ENCODE measurements at regions not wholly inside any gene's neighbourhood (a gene's known extent, or its start where the extent isn't known, plus 50 kb on each side); places are given as distances from the start of the nearest gene placed in this dataset.

DNA sequence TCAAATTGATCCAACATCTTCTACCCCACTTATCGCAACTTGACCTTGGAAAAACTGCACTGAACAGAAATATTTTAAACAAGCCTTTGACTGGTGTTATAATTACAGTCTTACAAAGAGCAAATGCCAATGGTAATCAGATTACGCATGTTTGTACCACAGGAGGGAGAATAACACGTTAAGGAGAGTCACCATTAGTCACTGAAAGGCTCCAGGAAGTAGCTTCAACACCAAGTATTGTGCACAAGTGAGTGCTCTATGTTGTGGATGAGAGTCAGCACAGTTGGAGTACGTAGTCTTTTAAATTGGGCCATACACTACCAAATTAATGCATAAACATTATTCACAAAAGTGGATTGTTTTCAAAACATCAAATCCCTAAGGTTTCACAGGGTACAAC lies 1081.5 kb upstream of the TENM3 start:
- DNase-seq (ENCODE audit: low read depth in 2 of 2) = no peak

DNA sequence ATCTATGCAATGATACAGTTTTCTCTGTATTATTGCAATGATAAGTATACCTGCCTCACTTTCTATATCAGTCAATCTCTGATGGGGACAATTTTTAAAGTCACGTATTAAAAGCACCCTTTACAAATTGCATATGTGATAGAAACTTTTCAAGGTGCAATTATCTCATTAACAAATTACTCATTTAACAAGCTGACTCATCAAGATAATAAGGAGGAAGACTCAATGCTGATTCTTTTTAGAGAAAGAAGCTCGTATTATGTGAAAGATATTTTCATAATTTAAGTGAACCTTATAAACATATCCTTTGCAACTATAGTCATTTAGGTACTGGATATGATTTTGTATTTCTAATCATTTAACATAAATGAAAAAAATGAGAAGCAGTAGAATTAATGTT lies 1080.9 kb upstream of the TENM3 start:
- no peak for DNase-seq (ENCODE audit: low read depth in 2 of 2)

DNA sequence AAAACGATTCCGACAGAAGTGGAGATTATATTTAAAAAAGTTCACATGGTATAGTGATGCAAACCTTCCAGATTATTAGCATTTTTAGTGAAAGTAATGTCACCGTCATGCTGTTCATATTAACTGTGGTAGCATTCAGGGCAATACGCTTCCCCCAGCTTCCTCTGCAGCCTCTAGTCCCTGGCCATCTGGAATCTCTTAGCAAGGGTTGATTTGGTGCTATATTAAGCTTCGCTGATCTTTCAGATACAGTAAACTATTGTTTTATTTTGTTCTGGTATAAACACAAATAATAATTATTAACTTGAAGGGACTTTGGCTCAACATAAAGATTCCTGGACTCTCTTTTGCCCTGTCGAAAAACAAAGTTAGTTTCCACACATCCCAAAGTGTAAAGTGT lies 1080.5 kb upstream of the TENM3 start:
- DNase-seq (ENCODE audit: low read depth in 2 of 2) = no peak

DNA sequence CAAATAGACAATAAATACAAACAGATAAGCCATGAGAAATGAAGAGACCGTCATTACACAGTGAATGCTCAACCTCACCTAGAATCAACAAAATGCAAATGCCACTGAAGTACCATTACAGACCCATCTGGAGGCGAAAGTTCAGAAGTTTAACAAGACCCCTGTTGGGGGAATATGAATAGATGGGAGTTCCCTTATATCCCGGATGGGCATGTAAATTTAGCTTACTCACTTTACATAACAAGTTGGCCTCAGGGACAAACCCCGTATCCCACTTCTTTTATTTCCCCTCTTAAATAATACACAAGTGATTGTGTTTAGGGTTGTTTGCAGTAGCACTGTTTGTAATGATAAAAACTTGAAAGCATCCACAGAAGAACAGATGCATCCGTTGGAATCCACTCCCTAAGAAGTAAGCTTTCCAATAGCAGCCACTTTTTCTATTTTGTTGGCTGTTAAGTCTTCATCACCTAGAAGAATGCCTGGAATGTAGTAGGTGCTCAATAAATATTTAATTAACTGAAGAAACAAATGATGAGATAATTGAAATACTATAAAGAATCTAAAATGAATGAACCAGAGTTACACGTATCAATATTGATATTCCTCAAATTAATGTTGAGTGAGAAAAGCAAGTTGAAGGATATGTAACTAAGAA lies 1076.3 kb upstream of the TENM3 start:
- DNase-seq (ENCODE audit: low read depth in 2 of 2) = no peak

DNA sequence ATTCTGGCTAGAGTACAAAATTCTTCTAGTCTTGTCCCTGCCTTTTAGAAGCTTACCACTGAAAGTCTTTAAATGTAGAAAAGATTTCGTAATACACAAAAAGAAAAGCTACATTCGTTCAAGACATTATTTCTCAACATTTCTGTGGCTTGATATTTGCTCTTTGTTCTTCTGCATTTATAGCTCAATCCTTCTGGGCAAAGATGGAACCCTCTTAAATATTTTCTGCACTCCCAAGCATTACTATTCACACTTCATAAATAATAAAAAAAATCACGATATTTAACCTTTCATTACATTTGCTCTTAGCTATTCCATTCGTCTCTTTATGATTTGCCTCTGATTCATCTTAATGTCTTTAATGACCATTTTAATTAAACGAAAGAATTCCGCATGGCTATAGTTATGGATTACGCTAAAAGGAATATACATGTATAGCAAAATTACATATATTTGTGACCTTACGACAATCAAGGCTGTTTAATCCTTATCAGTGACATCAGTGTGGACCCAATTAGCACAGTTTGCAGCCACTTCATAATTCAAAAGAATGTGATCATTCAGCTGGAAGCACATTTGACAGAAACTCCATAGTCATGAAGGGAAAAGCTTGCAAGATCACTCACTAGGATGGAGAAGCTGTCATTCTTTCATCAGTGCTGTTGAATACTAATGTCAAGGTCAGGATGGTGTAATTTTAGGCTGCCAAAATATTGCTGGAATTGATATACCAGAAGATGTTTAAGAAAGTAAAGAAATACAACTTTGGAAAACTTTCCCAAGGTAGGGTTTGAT lies 1075.0 kb upstream of the TENM3 start:
- no peak for DNase-seq (ENCODE audit: low read depth in 2 of 2)

DNA sequence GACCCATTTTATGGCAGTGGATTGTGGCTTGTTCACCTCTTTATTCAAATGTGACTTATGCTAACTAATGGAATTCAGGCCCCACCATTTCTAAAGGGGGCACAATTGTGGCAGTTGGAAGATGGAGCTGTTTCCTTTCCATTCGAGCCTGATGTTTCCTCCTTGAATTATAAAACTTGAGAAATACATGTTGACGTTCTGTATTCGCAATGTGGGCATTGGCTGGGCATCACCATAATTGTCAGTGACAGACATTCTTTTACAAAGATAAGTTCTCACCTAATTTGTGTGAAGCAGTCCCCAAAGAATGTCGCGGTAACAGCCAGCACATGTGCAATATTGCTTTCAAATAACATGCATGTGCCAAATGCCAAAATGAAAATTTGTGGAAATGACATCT lies 1070.2 kb upstream of the TENM3 start:
- DNase-seq (ENCODE audit: low read depth in 2 of 2) = no peak

DNA sequence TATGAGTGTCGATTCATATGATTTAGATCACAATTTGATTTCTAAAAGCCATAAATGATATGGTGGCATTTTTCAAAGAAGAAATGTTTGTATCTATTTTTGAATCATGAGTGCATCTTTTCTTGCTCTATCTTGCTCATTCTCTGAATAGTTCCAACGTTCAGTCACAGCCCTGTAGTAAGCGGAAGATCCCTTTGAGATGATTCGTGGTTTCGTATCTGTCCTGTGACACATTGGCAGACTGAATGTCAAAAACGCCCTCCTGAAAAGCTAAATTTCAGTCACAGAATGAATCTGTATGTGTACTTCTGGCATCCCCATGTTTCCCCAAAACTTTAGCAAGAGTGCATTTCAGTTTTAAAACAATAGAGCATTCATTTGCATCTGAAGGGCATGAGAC lies 1066.9 kb upstream of the TENM3 start:
- DNase-seq (ENCODE audit: low read depth in 2 of 2) = no peak

DNA sequence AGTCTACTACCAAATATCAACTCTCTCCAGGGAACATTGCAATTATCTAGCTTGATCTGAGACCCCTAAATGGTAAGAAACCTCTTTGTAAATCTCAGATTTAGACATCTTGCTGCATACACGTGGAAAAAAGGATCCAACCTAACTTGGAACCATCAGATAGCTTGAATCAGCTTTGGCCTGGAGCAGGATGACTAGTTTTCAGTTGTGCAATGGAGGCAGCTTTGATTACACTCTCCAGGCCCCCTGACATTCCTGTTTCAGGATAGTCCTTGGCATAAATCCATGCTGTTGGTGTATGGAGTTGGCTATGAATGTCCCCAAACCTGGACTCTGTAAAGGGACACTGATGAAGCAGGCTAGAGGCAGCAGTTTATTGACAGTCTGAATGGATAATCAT lies 1061.9 kb upstream of the TENM3 start:
- DNase-seq (ENCODE audit: low read depth in 2 of 2) = no peak

DNA sequence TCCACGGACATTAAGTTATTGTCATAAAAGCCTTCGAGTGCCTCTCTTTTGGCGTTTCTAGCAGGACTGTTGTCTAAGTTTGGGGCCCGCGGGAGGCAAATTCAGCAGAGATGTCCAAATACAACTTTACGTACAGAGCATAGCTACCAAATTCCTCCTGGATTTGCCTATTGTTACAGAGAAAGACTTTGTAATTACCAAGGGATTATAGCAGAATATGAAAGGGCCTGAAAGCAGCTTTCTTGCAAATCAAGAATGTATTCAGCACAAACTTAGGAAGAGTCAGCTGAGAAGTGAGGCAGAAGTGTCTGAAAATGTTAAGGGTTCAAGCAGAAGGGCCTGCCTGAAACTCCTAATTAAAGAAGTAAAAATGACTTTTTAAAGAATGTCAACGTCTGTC lies 1053.5 kb upstream of the TENM3 start:
- no peak for DNase-seq (ENCODE audit: low read depth in 2 of 2)

DNA sequence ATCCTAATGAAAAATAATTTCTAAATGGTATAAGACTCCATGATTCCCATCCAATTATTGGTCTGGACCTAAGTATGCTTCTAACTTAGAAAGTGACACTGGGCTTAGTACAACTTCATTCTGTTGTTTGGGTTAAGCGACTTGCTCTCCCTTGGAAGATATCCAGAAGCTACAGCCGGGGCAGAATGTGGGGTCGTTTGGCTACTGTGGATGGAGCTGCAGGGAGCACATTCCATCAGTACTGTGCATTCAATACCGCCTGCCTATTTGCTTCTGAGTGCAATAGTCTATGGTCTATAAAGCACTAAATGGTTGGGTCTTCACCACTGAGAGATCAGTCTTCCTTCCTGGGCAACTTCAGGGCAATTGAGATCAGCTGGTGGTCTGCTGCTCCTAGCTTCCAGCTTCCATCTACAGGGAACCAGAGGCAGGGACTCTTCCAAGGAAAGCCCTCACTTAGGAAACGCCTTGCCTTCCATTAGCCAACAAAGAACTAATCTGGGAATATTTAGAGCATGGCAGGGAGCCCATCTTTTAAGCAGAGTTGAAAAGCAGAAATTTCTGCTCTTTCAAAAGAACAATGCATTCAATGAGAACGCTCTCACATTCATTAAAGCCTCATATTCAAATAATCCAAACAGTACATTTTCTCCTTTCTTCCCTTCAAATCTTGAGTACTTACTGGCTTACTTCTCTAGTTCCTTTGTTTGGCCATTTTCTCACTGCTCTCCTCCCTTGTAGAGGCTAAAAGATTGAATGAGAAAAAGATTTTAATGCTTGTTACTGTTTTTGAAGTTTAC lies 1049.9 kb upstream of the TENM3 start:
- DNase-seq (ENCODE audit: low read depth in 2 of 2) = no peak

DNA sequence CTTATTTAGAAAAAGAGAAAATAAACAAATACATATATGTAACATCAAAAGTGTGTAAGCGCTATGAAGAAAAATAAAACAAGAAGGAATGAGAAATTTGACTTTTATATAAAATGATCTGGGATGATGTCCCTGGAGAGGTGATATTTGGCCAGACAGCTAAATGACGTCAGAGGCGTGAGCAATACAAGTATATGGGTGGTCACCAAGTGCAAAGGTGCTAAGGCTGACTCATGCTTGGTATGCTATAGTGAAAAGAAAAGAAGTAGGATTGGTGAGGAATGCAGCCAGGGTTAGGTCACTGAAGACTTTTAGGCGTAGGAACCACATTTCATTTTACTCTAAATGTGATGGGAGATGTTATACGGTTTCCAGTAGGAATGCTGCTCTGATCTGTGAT lies 1049.1 kb upstream of the TENM3 start:
- DNase-seq (ENCODE audit: low read depth in 2 of 2) = no peak

DNA sequence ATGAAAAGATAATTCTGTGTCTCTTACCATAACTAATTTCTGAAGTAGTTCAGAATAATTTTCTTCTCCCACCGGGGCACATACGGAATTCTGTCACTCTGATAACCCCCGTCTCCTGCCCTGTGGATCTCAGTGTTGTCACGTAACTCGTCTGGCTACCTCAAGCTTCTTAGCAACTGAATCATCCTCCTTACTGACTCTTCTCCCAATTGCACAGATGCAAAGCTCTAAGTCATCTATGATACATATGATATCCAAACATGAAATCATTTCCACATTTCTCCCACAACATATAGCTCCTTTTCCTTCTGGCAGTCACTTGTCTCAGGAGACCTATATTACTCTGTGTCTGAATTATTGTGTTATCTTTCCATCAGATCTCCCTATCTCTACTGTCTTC lies 1043.1 kb upstream of the TENM3 start:
- DNase-seq (ENCODE audit: low read depth in 2 of 2) = no peak

DNA sequence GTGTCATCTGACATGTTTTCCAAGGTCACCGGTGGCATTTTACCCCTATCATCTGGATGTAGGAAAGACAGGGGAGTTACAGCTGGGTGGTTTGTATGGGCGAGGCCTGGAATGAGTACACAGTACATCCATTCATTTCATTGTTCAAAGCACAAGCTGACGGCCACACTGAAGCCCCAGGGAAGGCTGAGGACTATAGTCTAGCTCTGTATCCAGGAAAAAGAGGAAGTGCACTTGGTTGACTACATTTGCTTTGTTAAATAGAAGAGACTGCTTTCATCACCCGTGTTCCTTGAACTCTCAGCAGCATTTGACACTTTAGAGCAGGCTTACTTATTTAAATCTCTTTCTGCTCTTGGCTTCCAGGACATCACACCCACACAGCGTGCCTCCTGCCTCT lies 1041.0 kb upstream of the TENM3 start:
- DNase-seq (ENCODE audit: low read depth in 2 of 2) = no peak

DNA sequence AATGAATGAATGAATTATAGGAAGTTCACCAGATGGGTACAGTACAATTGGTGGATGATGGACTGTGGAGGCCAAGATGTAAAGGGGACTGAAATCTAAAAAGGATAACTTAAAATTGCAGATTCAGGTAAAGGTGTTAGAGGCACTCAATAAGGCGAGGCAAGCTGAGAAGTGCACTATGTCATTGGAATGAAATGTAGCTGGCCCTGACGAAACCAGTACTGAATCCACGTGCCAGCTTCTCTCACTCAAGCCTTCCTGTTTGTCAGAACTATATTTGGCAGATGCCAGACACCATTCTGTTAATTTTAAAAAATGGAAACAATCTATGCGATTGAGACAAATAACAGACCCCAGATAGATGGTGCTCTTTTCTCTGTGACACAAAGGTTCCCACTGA lies 1039.1 kb upstream of the TENM3 start:
- no peak for DNase-seq (ENCODE audit: low read depth in 2 of 2)

DNA sequence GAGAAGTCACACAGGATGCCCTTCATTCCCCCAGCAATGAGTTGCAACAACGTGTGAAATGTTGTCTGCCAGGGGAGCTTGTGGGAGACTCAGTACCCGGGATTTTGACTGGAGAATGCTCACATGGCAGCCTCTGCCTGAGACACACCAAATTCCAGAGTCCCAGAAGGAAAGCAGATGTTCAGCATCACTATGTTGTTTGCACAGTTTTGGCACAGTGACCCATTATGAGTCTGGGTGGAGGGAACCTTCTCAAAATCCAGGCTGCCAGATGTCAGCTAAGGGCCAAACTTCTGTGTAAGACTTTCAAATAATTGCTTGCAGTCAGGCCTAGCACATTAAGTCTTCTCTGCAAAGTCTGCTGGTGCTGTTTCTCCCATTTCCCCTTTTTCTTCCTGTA lies 1029.7 kb upstream of the TENM3 start:
- no peak for DNase-seq (ENCODE audit: low read depth in 2 of 2)

DNA sequence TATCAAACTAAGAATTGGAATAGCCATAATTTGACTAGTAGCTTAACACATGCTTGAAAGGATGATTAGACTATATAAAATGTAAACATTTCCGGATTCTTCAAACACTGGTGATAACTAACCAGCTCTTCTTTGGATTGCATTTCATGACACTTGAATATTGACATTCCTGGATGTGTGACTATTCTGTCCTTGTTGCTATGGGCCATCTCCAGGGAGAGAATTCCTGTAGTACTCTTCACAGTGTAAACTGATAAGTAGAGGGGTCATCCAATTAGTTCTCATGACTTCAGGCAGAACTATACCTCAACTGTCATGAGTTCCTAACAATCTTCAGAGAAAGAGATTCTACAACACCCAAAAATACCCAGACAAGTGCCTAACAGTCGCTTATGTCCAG lies 1026.7 kb upstream of the TENM3 start:
- DNase-seq (ENCODE audit: low read depth in 2 of 2) = no peak

DNA sequence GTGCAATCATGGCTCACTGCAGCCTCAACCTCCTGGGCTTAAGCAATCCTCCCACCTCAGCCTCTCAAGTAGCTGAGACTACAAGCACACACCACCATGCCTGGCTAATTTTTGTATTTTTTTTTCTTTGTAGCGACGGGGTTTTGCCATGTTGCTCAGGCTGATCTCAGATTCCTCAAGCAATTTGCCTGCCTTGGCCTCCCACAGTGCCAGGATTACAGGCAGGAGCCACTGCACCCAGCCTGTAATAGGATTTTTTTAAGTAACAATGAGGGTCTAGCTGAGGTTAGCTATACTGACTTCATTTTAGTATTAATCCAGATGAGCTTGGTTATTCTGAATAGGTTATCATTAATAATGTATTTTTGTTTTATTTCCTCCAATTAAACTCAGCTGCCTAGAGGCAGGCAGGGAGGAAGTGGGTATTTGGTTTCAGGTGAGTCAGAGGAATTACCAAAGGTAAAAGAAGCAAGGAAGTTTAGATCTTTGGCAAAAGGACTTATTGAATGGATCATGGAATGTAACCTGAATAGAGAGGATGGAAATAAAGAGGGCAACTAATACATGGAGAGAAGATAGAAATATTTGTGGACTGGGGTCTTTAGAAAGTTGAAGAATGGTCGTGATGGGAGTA lies 1023.3 kb upstream of the TENM3 start:
- no peak for DNase-seq (ENCODE audit: low read depth in 2 of 2)

DNA sequence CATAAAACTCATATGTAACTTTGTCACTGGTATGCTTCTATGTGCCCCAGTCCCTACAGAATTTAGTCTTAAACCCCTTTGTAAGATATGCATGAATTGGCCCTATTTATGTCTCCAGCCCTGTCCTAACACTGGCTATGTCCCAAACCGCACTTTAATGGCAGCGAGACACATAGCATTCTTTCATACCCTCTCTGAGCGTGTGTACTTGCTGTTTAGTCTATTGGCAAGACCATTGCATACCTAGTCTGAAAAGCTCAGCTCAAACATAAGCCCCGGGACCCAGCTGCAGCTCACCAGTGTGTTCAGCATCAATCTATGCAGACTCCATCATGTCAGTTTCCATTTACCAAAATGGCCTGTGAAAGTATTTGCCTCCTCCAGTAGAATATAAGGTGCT lies 1018.4 kb upstream of the TENM3 start:
- DNase-seq (ENCODE audit: low read depth in 2 of 2) = no peak

DNA sequence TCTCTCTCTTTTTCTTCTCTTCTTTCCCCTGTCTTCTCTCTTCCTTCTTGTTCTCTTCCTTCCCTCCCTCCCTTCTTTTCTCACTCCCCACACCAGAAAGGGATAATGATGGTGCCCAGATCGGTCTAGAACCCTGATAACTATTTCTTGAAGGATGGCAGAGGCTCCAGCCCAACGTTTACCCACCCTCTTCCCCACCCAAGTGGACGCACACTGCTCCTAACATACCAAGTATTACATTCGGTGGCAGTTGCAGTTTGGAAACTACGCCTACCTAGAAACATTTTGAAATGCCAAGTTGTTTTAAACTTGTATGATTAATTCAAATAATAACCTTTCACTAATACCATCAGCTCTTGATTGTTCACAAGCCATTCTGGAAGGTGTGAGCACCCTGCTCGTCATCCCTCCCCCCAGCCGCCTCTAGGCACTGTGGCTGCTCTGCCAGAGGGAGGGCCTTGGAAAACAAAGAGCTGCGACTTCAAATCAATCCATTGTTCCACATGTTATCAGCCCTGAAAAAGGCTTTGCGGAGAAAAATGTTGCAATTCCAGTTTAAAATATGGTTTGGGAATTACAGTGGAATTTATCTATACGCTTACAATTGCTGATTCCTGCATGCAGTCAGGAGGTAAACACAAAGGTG lies 1017.5 kb upstream of the TENM3 start:
- DNase-seq (ENCODE audit: low read depth in 2 of 2) = no peak

DNA sequence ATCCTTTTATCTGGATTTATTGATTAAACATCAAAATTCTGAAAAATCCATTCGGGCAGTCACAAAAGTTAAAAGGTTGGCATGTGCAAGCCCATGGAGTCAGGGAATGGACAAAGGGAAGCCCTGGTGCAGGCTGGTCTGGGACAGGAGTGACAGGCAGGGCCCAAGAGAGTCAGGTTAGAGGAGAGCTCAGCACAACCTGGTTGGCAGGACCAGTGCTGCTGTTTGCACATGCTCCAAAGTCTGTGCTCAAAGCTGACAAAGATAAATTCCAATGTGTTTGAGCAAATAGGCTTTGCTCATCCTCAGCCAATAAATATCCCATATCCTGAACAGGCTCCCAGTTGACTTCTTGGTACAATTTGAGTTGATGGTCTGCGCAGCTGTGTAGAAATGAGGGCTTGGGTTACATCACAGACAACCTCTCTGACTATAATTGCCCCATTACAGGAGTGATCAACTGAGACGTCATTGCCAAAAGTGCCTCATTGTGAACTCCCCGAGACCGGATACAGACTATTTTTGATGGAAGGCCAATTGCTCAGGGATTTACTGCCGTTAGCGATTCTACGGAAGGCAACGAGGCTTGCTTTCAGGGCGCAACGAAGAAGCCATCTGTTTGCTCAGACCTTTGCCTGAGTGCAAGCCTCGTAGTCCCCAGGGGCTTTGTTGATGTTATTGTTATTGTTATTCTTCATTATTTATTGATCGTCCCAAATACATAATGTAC lies 1008.1 kb upstream of the TENM3 start:
- DNase-seq (ENCODE audit: low read depth in 2 of 2) = no peak

DNA sequence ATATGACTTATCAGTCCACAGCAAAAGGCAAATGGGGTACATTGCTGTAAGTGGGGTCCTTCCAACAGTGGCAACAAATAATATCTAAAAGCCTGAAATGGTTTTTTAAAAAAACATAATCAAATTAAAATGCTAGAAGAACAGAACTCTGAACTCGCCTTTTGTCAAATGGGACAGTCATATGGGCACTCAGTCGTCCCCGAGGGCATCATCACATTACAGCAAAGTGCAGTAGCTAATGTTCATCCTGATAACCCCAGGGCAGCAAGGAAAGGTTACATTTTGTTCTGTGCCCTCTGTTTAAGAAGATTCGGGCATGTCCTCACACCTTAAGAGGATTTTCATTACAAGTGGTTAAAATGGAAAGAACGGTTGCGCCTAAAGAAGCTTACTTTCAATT lies 997.9 kb upstream of the TENM3 start:
- no peak for DNase-seq (ENCODE audit: low read depth in 2 of 2)

All from stimulated activated CD8-positive, alpha-beta memory T cell treated with anti-CD3 and anti-CD28 coated beads, Interleukin-7, amount 100 ng/mL, for 1 hour (primary cell).